Liver (tissue), 8 donors: ENCODE measurements at regions not wholly inside any gene's neighbourhood (a gene's known extent, or its start where the extent isn't known, plus 50 kb on each side); places are given as distances from the start of the nearest gene placed in this dataset.

Experiments
- DNase-seq: peaks from one replicate; pipeline ENCODE4 v3.0.0-alpha.2; 2017; ENCODE audit warnings: low spot score
- H3K27ac ChIP-seq, 2 donors: one replicate each; pipeline ENCODE4 v1.7.0; 2013; ENCODE audit warnings: inconsistent platforms in 2 of 2, low read length in 2 of 2, control low read depth in 1 of 2, low read depth in 1 of 2, mild to moderate bottlenecking in 1 of 2
- H3K27me3 ChIP-seq, 4 donors: one replicate each; pipeline versions ENCODE4 v1.6.1 to v1.7.0; 2013; ENCODE audit warnings: low read length in 3 of 4, inconsistent platforms in 1 of 4, mild to moderate bottlenecking in 1 of 4, moderate library complexity in 1 of 4; ENCODE audit not compliant: control insufficient read depth in 4 of 4, insufficient read depth in 4 of 4
- H3K36me3 ChIP-seq, 4 donors: one replicate each; pipeline versions ENCODE4 v1.6.1 to v1.7.0; 2013; ENCODE audit warnings: low read length in 3 of 4, mild to moderate bottlenecking in 3 of 4, low read depth in 1 of 4, moderate library complexity in 1 of 4; ENCODE audit not compliant: control insufficient read depth in 4 of 4, insufficient read depth in 3 of 4
- H3K4me1 ChIP-seq, 4 donors: one replicate each; pipeline versions ENCODE4 v1.6.1 to v1.7.0; 2013; ENCODE audit warnings: low read length in 3 of 4, mild to moderate bottlenecking in 3 of 4, moderate library complexity in 1 of 4; ENCODE audit not compliant: control insufficient read depth in 4 of 4, insufficient read depth in 4 of 4
- H3K4me3 ChIP-seq, 3 donors: one replicate each; pipeline versions ENCODE4 v1.6.1 to v1.7.0; 2013; ENCODE audit warnings: low read length in 3 of 3, control low read depth in 1 of 3, low read depth in 1 of 3, mild to moderate bottlenecking in 1 of 3
- H3K9ac ChIP-seq, 2 donors: one replicate each; pipeline ENCODE4 v1.7.0; 2013; ENCODE audit warnings: low read length in 2 of 2, mild to moderate bottlenecking in 2 of 2, moderate library complexity in 2 of 2, control low read depth in 1 of 2, low read depth in 1 of 2
- H3K9me3 ChIP-seq, 4 donors: one replicate each; pipeline versions ENCODE4 v1.6.1 to v1.7.0; 2013; ENCODE audit warnings: low read length in 3 of 4; ENCODE audit not compliant: control insufficient read depth in 4 of 4
- EGR1 ChIP-seq, 2 donors: IDR thresholded peaks; 2 replicates each; pipeline ENCODE4 v1.6.1; 2016 to 2018; ENCODE audit warnings: antibody characterized with exemption in 2 of 2, low read depth in 2 of 2
- FOXA1 ChIP-seq: IDR thresholded peaks from 2 replicates; pipeline ENCODE4 v1.6.1; 2016; ENCODE audit warnings: antibody characterized with exemption
- FOXA2 ChIP-seq: IDR thresholded peaks from 2 replicates; pipeline ENCODE4 v1.6.1; 2016; ENCODE audit warnings: antibody characterized with exemption
- GABPA ChIP-seq, 2 donors: IDR thresholded peaks in 1 of 2; conservative IDR thresholded peaks in 1 of 2; 2 replicates each; pipeline ENCODE4 v1.6.1; 2016; ENCODE audit warnings: antibody characterized with exemption in 2 of 2, mild to moderate bottlenecking in 1 of 2, moderate library complexity in 1 of 2
- HNF4A ChIP-seq, 2 donors: conservative IDR thresholded peaks; 2 replicates each; pipeline ENCODE4 v1.6.1; 2016; ENCODE audit warnings: antibody characterized with exemption in 2 of 2, mild to moderate bottlenecking in 2 of 2
- HNF4G ChIP-seq: IDR thresholded peaks from 2 replicates; pipeline ENCODE4 v1.6.1; 2016; ENCODE audit warnings: antibody characterized with exemption
- JUND ChIP-seq, 2 donors: IDR thresholded peaks; 2 replicates each; pipeline ENCODE4 v1.6.1; 2016; ENCODE audit warnings: antibody characterized with exemption in 2 of 2
- NR2F2 ChIP-seq: IDR thresholded peaks from 2 replicates; pipeline ENCODE4 v1.6.1; 2016; ENCODE audit warnings: antibody characterized with exemption
- RAD21 ChIP-seq, 2 donors: IDR thresholded peaks; 2 replicates each; pipeline ENCODE4 v1.6.1; 2016; ENCODE audit warnings: antibody characterized with exemption in 2 of 2, mild to moderate bottlenecking in 2 of 2
- RXRA ChIP-seq, 2 donors: IDR thresholded peaks; 2 replicates each; pipeline ENCODE4 v1.6.1; 2017 to 2018; ENCODE audit warnings: antibody characterized with exemption in 2 of 2, mild to moderate bottlenecking in 1 of 2
- SP1 ChIP-seq: IDR thresholded peaks from 2 replicates; pipeline ENCODE4 v1.6.1; 2018; ENCODE audit warnings: antibody characterized with exemption, mild to moderate bottlenecking
- TAF1 ChIP-seq: conservative IDR thresholded peaks from 2 replicates; pipeline ENCODE4 v1.6.1; 2016; ENCODE audit warnings: antibody characterized with exemption, mild to moderate bottlenecking
- YY1 ChIP-seq: IDR thresholded peaks from 2 replicates; pipeline ENCODE4 v1.6.1; 2016; ENCODE audit warnings: antibody characterized with exemption, mild to moderate bottlenecking
- WGBS: extraction: QIAGEN DNeasy Blood & Tissue Kit; methylation state at CpG from one replicate; pipeline ENCODE4 v1.1.7; 2013; 5-methylcytosine and 5-hydroxymethylcytosine counted together
- TF ChIP-seq, protein P1 (sequence below): IDR thresholded peaks from 2 replicates; pipeline ENCODE4 v1.6.1; 2016; ENCODE audit warnings: antibody characterized with exemption, mild to moderate bottlenecking
- TF ChIP-seq, protein P2 (sequence below): IDR thresholded peaks from 2 replicates; pipeline ENCODE4 v1.6.1; 2016; ENCODE audit warnings: antibody characterized with exemption
- TF ChIP-seq, protein P3 (sequence below): IDR thresholded peaks from 2 replicates; pipeline ENCODE4 v1.6.1; 2016; ENCODE audit warnings: antibody characterized with exemption
- TF ChIP-seq, protein P4 (sequence below): fragments of 150-350 bp; IDR thresholded peaks from 2 replicates; pipeline ENCODE4 v1.5.1; 2017; ENCODE audit warnings: improper control_type of control experiment, low read depth, low read length; ENCODE audit not compliant: missing input control
- TF ChIP-seq, protein P5 (sequence below): IDR thresholded peaks from 2 replicates; pipeline ENCODE4 v1.6.1; 2016; ENCODE audit warnings: antibody characterized with exemption
- donor health status: healthy.
- donor health status: healthy.
- donor health status: healthy.
- donor health status: healthy.
- donor health status: healthy.

DNA sequence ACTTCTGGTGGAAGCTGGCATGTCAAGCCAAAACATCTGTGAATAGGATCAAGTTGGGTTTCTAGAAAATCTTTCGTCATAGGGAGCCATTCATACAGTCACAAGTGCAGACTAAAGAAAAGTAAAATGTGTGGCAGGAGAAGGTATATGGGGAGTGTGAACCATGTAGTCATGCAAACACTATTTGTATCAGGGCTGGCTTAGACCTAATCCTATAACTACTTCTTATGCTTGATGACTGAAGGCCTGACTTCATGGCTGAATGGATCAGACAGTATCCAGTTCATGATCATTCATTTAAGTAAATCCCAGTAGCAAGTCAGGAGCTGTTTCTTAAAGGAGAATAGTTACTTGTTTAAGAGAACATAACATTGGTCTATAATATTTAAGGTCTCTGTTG lies 63.8 kb upstream of the DAPK1 start:
- Histone ChIP-seq H3K9ac (no peak overlapping the region), H3K36me3 (no peaks in the 10 kb centered on the region), H3K9me3 (no peaks in the 10 kb centered on the region), H3K4me3 (no peak overlapping the region), H3K27me3 (no peaks in the 10 kb centered on the region), H3K4me1 (peaks cover 0 to 2% (median 0%) of the 10 kb centered on the region in 4 donors), H3K27ac (no peak overlapping the region)
- 97% methylated on average over 1 of the region's 1 CpG for WGBS
- no peak for DNase-seq
- TF ChIP-seq, protein P1, sequence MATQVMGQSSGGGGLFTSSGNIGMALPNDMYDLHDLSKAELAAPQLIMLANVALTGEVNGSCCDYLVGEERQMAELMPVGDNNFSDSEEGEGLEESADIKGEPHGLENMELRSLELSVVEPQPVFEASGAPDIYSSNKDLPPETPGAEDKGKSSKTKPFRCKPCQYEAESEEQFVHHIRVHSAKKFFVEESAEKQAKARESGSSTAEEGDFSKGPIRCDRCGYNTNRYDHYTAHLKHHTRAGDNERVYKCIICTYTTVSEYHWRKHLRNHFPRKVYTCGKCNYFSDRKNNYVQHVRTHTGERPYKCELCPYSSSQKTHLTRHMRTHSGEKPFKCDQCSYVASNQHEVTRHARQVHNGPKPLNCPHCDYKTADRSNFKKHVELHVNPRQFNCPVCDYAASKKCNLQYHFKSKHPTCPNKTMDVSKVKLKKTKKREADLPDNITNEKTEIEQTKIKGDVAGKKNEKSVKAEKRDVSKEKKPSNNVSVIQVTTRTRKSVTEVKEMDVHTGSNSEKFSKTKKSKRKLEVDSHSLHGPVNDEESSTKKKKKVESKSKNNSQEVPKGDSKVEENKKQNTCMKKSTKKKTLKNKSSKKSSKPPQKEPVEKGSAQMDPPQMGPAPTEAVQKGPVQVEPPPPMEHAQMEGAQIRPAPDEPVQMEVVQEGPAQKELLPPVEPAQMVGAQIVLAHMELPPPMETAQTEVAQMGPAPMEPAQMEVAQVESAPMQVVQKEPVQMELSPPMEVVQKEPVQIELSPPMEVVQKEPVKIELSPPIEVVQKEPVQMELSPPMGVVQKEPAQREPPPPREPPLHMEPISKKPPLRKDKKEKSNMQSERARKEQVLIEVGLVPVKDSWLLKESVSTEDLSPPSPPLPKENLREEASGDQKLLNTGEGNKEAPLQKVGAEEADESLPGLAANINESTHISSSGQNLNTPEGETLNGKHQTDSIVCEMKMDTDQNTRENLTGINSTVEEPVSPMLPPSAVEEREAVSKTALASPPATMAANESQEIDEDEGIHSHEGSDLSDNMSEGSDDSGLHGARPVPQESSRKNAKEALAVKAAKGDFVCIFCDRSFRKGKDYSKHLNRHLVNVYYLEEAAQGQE = no peak
- TF ChIP-seq JUND (IDR thresholded peaks at IDR 0.05) (no peak), RAD21 (IDR thresholded peaks at IDR 0.05) (no peak), HNF4G (no peak), FOXA2 (no peak), HNF4A (conservative IDR thresholded peaks at IDR 0.05) (no peak), SP1 (no peak), YY1 (no peak), EGR1 (IDR thresholded peaks at IDR 0.05; ENCODE audit: low read depth in 2 of 2) (no peak), RXRA (IDR thresholded peaks at IDR 0.05) (no peak)
- TF ChIP-seq, protein P2, sequence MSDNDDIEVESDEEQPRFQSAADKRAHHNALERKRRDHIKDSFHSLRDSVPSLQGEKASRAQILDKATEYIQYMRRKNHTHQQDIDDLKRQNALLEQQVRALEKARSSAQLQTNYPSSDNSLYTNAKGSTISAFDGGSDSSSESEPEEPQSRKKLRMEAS = no peak
- TF ChIP-seq, protein P3, sequence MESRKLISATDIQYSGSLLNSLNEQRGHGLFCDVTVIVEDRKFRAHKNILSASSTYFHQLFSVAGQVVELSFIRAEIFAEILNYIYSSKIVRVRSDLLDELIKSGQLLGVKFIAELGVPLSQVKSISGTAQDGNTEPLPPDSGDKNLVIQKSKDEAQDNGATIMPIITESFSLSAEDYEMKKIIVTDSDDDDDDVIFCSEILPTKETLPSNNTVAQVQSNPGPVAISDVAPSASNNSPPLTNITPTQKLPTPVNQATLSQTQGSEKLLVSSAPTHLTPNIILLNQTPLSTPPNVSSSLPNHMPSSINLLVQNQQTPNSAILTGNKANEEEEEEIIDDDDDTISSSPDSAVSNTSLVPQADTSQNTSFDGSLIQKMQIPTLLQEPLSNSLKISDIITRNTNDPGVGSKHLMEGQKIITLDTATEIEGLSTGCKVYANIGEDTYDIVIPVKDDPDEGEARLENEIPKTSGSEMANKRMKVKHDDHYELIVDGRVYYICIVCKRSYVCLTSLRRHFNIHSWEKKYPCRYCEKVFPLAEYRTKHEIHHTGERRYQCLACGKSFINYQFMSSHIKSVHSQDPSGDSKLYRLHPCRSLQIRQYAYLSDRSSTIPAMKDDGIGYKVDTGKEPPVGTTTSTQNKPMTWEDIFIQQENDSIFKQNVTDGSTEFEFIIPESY = no peak

DNA sequence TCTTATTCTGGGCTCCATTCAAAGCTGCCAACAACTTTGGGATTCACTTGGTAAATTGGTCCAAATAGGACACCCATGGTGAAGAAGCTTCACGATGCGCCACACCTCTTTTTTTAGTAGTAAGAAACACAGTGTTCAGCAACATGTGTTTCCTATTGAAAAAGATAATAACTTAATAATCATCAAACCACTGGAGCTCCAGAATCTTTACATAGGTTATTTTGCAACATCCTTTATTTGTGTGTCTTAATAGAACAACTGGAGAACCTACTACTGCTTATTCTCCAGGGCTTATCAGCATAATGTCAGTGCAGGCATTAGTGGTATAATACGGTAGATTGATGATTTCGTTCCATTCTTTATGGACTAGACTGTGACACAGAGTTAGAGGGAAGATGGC lies 63.3 kb upstream of the DAPK1 start:
- no peaks in the 10 kb centered on the region for H3K36me3 ChIP-seq
- 94% methylated on average over 4 of the region's 4 CpGs for WGBS
- no peaks in the 10 kb centered on the region for H3K9me3 ChIP-seq
- H3K4me1 ChIP-seq = no peaks in the 10 kb centered on the region
- DNase-seq = no peak
- H3K4me3 ChIP-seq = no peak overlapping the region
- no peak overlapping the region for H3K9ac ChIP-seq
- H3K27me3 ChIP-seq = no peaks in the 10 kb centered on the region
- no peak overlapping the region for H3K27ac ChIP-seq
- TF ChIP-seq YY1 = no peak
- TF ChIP-seq FOXA1 = no peak
- TF ChIP-seq SP1 = no peak
- no peak for TF ChIP-seq TAF1
- TF ChIP-seq HNF4G = no peak
- TF ChIP-seq GABPA (IDR thresholded peaks at IDR 0.05 in 1 of 2, conservative IDR thresholded peaks at IDR 0.05 in 1 of 2) = no peak
- TF ChIP-seq, protein P4, sequence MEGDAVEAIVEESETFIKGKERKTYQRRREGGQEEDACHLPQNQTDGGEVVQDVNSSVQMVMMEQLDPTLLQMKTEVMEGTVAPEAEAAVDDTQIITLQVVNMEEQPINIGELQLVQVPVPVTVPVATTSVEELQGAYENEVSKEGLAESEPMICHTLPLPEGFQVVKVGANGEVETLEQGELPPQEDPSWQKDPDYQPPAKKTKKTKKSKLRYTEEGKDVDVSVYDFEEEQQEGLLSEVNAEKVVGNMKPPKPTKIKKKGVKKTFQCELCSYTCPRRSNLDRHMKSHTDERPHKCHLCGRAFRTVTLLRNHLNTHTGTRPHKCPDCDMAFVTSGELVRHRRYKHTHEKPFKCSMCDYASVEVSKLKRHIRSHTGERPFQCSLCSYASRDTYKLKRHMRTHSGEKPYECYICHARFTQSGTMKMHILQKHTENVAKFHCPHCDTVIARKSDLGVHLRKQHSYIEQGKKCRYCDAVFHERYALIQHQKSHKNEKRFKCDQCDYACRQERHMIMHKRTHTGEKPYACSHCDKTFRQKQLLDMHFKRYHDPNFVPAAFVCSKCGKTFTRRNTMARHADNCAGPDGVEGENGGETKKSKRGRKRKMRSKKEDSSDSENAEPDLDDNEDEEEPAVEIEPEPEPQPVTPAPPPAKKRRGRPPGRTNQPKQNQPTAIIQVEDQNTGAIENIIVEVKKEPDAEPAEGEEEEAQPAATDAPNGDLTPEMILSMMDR = no peak
- no peak for TF ChIP-seq HNF4A (conservative IDR thresholded peaks at IDR 0.05)
- no peak for TF ChIP-seq NR2F2
- no peak for TF ChIP-seq JUND (IDR thresholded peaks at IDR 0.05)
- TF ChIP-seq FOXA2 = no peak
- TF ChIP-seq, protein P3 = no peak
- no peak for TF ChIP-seq RXRA (IDR thresholded peaks at IDR 0.05)
- TF ChIP-seq EGR1 (IDR thresholded peaks at IDR 0.05; ENCODE audit: low read depth in 2 of 2) = no peak
- no peak for TF ChIP-seq RAD21 (IDR thresholded peaks at IDR 0.05)
- TF ChIP-seq, protein P5, sequence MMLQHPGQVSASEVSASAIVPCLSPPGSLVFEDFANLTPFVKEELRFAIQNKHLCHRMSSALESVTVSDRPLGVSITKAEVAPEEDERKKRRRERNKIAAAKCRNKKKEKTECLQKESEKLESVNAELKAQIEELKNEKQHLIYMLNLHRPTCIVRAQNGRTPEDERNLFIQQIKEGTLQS = no peak
- TF ChIP-seq, protein P2 = no peak
- TF ChIP-seq, protein P1 = no peak
